ENCODE measurements at regions not wholly inside any gene's neighbourhood (a gene's known extent, or its start where the extent isn't known, plus 50 kb on each side); places are given as distances from the start of the nearest gene placed in this dataset.
A peak's percentile ranks its signal among the peaks of the same experiment; 100 is the strongest.

DNA sequence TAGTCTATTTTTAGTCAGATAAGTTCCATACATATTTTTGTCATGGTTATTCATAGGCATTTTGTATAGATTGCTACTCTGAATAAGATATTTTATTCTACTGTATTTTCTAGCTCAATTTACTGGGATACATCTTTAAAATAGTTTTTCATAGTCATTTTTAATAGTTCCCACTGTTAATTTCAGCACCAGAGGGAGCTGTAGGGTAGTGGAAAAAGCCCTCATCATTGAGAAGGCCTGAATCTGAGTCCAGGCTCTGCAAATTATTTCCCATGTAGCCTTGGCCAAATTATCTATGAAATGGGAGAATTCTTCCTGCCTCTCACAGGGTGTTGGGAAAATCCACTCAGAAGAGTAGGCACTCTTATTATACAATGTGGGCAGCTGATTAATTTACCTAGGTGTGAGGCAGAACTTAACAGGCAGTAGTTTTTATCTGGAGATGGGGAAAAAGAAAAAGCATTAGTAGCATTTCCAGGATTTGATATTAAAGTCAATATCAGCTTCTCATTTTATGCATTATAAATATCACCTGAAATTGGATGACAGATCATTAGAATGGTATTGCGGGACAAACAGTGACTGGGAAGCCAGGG lies 102.9 kb upstream of the PAQR3 start:
- Histone ChIP-seq H3K9me3 (no peaks in the 10 kb centered on the region), H3K27ac (no peak overlapping the region), H3K4me3 (no peak overlapping the region), H3K27me3 (replicated peaks in 1 of 7) (no peaks in the 10 kb centered on the region), H3K4me1 (no peaks in the 10 kb centered on the region), H3K36me3 (no peaks in the 10 kb centered on the region)
- DNase-seq: no peak
- intact Hi-C loops (cut with DNase I; ENCODE audit: low total_unique reads): no loop called here
- WGBS, 5 donors: 93 to 97% (median 95%) methylated on average over 1 of the region's 1 CpG
- TF ChIP-seq, protein P1, sequence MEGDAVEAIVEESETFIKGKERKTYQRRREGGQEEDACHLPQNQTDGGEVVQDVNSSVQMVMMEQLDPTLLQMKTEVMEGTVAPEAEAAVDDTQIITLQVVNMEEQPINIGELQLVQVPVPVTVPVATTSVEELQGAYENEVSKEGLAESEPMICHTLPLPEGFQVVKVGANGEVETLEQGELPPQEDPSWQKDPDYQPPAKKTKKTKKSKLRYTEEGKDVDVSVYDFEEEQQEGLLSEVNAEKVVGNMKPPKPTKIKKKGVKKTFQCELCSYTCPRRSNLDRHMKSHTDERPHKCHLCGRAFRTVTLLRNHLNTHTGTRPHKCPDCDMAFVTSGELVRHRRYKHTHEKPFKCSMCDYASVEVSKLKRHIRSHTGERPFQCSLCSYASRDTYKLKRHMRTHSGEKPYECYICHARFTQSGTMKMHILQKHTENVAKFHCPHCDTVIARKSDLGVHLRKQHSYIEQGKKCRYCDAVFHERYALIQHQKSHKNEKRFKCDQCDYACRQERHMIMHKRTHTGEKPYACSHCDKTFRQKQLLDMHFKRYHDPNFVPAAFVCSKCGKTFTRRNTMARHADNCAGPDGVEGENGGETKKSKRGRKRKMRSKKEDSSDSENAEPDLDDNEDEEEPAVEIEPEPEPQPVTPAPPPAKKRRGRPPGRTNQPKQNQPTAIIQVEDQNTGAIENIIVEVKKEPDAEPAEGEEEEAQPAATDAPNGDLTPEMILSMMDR (IDR thresholded peaks at IDR 0.05 in 8 of 11, conservative IDR thresholded peaks at IDR 0.05 in 3 of 11): peak in 1 of 11 experiments; percentile 8
- no peak for TF ChIP-seq POLR2A (IDR thresholded peaks at IDR 0.05)

DNA sequence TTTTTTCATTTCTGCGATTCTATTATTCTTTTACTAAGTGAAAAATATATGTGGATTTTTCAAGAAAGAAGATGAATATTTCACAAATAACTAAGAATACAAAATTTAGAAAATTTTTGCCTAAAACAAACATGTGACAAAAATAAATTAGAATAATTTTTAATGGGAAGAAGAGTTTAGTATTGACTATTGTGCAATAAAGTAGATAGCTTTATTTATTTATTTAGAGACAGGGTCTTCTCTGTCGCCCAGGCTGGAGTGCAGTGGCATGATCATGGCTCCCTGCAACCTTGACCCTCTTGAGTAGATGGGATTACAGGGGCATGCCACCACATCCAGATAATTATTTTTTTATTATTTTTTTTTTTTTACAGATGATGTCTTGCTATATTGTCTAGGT lies 95.3 kb upstream of the PAQR3 start:
- no peaks in the 10 kb centered on the region for H3K9me3 ChIP-seq
- 91 to 94% (median 92%) methylated on average over 2 of the region's 2 CpGs for WGBS, 5 donors
- H3K27me3 ChIP-seq (replicated peaks in 1 of 7): no peaks in the 10 kb centered on the region
- TF ChIP-seq, protein P1 (IDR thresholded peaks at IDR 0.05 in 8 of 11, conservative IDR thresholded peaks at IDR 0.05 in 3 of 11): no peak
- TF ChIP-seq POLR2AphosphoS5 (IDR thresholded peaks at IDR 0.05) (no peak), POLR2A (IDR thresholded peaks at IDR 0.05) (no peak)
- H3K36me3 ChIP-seq: no peaks in the 10 kb centered on the region
- no peaks in the 10 kb centered on the region for H3K4me1 ChIP-seq
- intact Hi-C loops (cut with DNase I; ENCODE audit: low total_unique reads): no loop called here
- no peak overlapping the region for H3K4me3 ChIP-seq
- DNase-seq: no peak
- H3K27ac ChIP-seq: no peak overlapping the region

DNA sequence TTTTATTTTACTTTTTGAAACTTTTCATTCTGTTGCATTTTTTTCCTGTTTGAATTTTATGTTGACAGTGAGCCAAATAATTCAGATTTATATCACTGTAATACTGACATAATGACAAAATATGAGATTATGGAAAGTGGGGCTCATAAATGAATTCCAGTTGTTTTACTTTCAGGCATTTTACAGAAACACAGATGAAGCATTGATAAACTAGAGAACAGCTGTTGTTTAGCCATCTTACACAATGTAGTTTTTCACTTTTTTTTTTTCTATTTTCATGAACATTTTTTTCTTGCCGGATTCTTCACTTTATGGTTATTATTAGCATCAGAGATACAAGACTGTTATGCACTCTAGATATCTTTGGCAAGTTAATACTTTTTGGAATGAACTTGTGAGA lies 91.7 kb upstream of the PAQR3 start:
- WGBS, 5 donors: 72 to 86% (median 80%) methylated on average over 1 of the region's 1 CpG
- H3K9me3 ChIP-seq: no peaks in the 10 kb centered on the region
- H3K36me3 ChIP-seq: no peaks in the 10 kb centered on the region
- DNase-seq: no peak
- no peaks in the 10 kb centered on the region for H3K4me1 ChIP-seq
- no peak overlapping the region for H3K27ac ChIP-seq
- no peaks in the 10 kb centered on the region for H3K27me3 ChIP-seq (replicated peaks in 1 of 7)
- intact Hi-C loops (cut with DNase I; ENCODE audit: low total_unique reads): no loop called here
- no peak for TF ChIP-seq POLR2A (IDR thresholded peaks at IDR 0.05)
- no peak for TF ChIP-seq POLR2AphosphoS5 (IDR thresholded peaks at IDR 0.05)
- TF ChIP-seq, protein P1 (IDR thresholded peaks at IDR 0.05 in 8 of 11, conservative IDR thresholded peaks at IDR 0.05 in 3 of 11): no peak
- H3K4me3 ChIP-seq: no peak overlapping the region

DNA sequence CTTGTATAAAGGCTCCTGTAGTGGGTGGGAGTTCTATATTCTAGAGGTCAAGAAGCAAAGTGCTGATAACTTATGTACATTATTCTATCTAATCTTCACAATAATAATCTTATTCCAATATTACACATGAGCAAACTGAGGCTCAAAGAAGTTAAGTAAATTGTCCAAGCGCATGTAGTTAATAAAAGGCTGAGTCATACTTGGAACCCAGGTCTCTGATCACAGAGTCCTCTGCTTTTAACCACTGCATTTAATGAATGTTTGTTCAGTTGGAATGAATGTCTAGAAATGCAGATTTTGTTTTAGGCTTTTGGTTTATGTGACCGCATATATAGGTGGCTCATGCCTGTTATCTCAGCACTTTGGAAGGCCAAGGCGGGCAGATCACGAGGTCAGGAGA lies 88.4 kb upstream of the PAQR3 start:
- intact Hi-C loops (cut with DNase I; ENCODE audit: low total_unique reads): no loop called here
- Histone ChIP-seq H3K36me3 (no peaks in the 10 kb centered on the region), H3K9me3 (no peaks in the 10 kb centered on the region), H3K4me1 (no peaks in the 10 kb centered on the region), H3K27me3 (replicated peaks in 1 of 7) (no peaks in the 10 kb centered on the region), H3K27ac (no peak overlapping the region), H3K4me3 (no peak overlapping the region)
- 95 to 99% (median 95%) methylated on average over 4 of the region's 4 CpGs for WGBS, 5 donors
- no peak for DNase-seq
- TF ChIP-seq POLR2AphosphoS5 (IDR thresholded peaks at IDR 0.05): no peak
- TF ChIP-seq, protein P1 (IDR thresholded peaks at IDR 0.05 in 8 of 11, conservative IDR thresholded peaks at IDR 0.05 in 3 of 11): no peak
- TF ChIP-seq POLR2A (IDR thresholded peaks at IDR 0.05): no peak
